Hepatocyte (in vitro differentiated cells): ENCODE measurements at regions not wholly inside any gene's neighbourhood (a gene's known extent, or its start where the extent isn't known, plus 50 kb on each side); places are given as distances from the start of the nearest gene placed in this dataset.

Experiments used
- CTCF ChIP-seq: fragments of 200-600 bp; sonication (generic); IDR thresholded peaks from 2 replicates; pipeline ENCODE4 v1.5.1; 2016; ENCODE audit warnings: antibody characterized with exemption, mild to moderate bottlenecking; ENCODE audit not compliant: poor library complexity
- EZH2phosphoT487 ChIP-seq: fragments of 200-600 bp; sonication (generic); IDR thresholded peaks from one replicate; pipeline ENCODE4 v1.6.1; 2018; ENCODE audit warnings: antibody characterized with exemption, mild to moderate bottlenecking, low read depth, moderate library complexity; ENCODE audit not compliant: unreplicated experiment, severe bottlenecking

- TF ChIP-seq CTCF: no peak
- TF ChIP-seq EZH2phosphoT487: no peak
These were observed 57.9 kb upstream of the NHSL1 start for GRCh38 chr6:138557147-138557546.
